ENCODE measurements at regions not wholly inside any gene's neighbourhood (a gene's known extent, or its start where the extent isn't known, plus 50 kb on each side); places are given as distances from the start of the nearest gene placed in this dataset.

GRCh38 chr12:93944911-93945310, 203.5 kb upstream of the PLXNC1 start:
- DNase-seq, result no peak

GRCh38 chr12:93946542-93947150, 201.7 kb upstream of the PLXNC1 start:
- no peak for DNase-seq

- DNase-seq, result no peak
These were observed 200.9 kb upstream of the PLXNC1 start for GRCh38 chr12:93947486-93947885.

GRCh38 chr12:93950311-93950710, 198.1 kb upstream of the PLXNC1 start:
- no peak for DNase-seq

GRCh38 chr12:93954166-93955112, 193.9 kb upstream of the PLXNC1 start:
- no peak for DNase-seq

- DNase-seq, result no peak
These were observed 191.8 kb upstream of the PLXNC1 start for GRCh38 chr12:93956551-93956950.

- no peak for DNase-seq
These were observed 191.2 kb upstream of the PLXNC1 start for GRCh38 chr12:93957168-93957567.

GRCh38 chr12:93957870-93958269, 190.5 kb upstream of the PLXNC1 start:
- DNase-seq, result no peak

- no peak for DNase-seq
These were observed 188.7 kb upstream of the PLXNC1 start for GRCh38 chr12:93959657-93960056.

- DNase-seq, result no peak
These were observed 187.9 kb upstream of the PLXNC1 start for GRCh38 chr12:93960521-93960920.

- no peak for DNase-seq
These were observed 186.0 kb upstream of the PLXNC1 start for GRCh38 chr12:93962336-93962735.

GRCh38 chr12:93964936-93965335, 183.4 kb upstream of the PLXNC1 start:
- no peak for DNase-seq

- no peak for DNase-seq
These were observed 181.8 kb upstream of the PLXNC1 start for GRCh38 chr12:93966516-93967133.

GRCh38 chr12:93967454-93967853, 180.9 kb upstream of the PLXNC1 start:
- DNase-seq, result peak in 1 of 5 experiments; percentile 7

GRCh38 chr12:93968536-93969285, 179.7 kb upstream of the PLXNC1 start:
- no peak for DNase-seq

GRCh38 chr12:93970900-93971688, 177.3 kb upstream of the PLXNC1 start:
- no peak for DNase-seq

GRCh38 chr12:93972411-93973208, 175.8 kb upstream of the PLXNC1 start:
- DNase-seq, result no peak

GRCh38 chr12:93974252-93974651, 174.1 kb upstream of the PLXNC1 start:
- no peak for DNase-seq

GRCh38 chr12:93976024-93976423, 172.4 kb upstream of the PLXNC1 start:
- DNase-seq, result no peak

GRCh38 chr12:93977081-93977480, 171.3 kb upstream of the PLXNC1 start:
- DNase-seq, result no peak

GRCh38 chr12:93978553-93978952, 169.8 kb upstream of the PLXNC1 start:
- DNase-seq, result no peak

Measured in T-helper 2 cell (primary cell).